ENCODE measurements at regions not wholly inside any gene's neighbourhood (a gene's known extent, or its start where the extent isn't known, plus 50 kb on each side); places are given as distances from the start of the nearest gene placed in this dataset.

DNA sequence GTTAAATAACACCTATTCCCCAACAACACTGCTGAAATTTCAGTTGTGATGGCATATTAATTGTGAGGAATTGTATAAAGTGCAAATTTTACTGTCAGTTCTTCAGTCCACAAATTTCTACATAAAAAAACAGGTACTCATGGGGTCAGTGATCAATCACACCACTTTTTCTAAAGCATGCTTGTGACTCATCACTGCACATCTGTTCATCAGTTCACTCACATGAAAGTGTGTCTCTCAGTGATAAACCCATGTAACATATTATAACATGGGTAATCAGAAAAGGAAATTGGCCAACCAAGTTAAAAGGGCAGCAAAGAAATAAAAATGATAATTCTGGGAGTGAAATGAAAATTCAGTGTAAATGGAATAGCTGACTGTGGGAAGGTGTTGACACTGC is 234.7 kb upstream of the FKBP1C start (continued):
- TF ChIP-seq ZNF555 (tag by site-specific recombination; conservative IDR thresholded peaks at IDR 0.05) (no peak), ZNF391 (tag by site-specific recombination; IDR thresholded peaks at IDR 0.05; ENCODE audit: borderline replicate concordance, low read depth) (no peak), ZNF366 (tag by site-specific recombination; conservative IDR thresholded peaks at IDR 0.05) (no peak), ZNF354C (tag by site-specific recombination; IDR thresholded peaks at IDR 0.05; ENCODE audit: borderline replicate concordance, low read depth) (no peak)

DNA sequence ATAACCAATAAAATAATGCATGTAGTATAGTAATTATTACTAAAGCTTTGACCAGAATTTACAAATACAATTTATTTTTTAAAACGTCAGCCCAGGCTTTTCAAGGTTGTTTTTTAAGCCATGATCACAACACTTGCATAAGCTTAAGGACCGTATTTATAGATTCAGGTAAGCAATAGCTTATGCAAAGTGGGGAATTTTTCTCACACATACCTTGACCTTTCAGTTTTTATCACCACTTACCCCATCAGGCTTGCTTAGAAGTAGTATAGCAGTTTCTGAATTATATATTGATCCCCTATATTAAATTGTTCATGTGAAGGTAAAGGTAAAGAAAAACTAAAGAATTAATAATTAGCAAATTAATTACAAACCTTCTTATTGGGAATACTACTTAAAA is 232.3 kb upstream of the FKBP1C start:
- no peaks in the 10 kb centered on the region for H3K4me1 ChIP-seq (ENCODE audit: control insufficient read depth, insufficient read depth, low read length)
- no peaks in the 10 kb centered on the region for H3K9me3 ChIP-seq (ENCODE audit: control insufficient read depth, insufficient read depth, low read depth, low read length)
- H3K4me3 ChIP-seq (ENCODE audit: low read depth, low read length) = no peak overlapping the region
- ChIA-PET CTCF (interaction anchor here (0.7 kb wide), 1 partner anchor 63 kb away, joined by 3 read pairs; no protein-coding TSS in a partner anchor), POLR2A (no interaction called here)
- H3K36me3 ChIP-seq (ENCODE audit: control insufficient read depth in 2 of 2, insufficient read depth in 1 of 2, low read length in 2 of 2) = no peaks in the 10 kb centered on the region
- TF ChIP-seq ZNF677 (tag by site-specific recombination; IDR thresholded peaks at IDR 0.05) = no peak
- no peak for TF ChIP-seq PRDM1 (tag by site-specific recombination; IDR thresholded peaks at IDR 0.05)
- no peak for TF ChIP-seq ZNF132 (tag by site-specific recombination; IDR thresholded peaks at IDR 0.05; ENCODE audit: borderline replicate concordance)
- TF ChIP-seq ZBTB48 (tag by site-specific recombination; IDR thresholded peaks at IDR 0.05) = no peak
- TF ChIP-seq ZNF354C (tag by site-specific recombination; IDR thresholded peaks at IDR 0.05; ENCODE audit: borderline replicate concordance, low read depth) = no peak
- no peak for TF ChIP-seq MEIS1 (CRISPR knock-in tag; IDR thresholded peaks at IDR 0.05; ENCODE audit: borderline replicate concordance)
- no peak for TF ChIP-seq ZSCAN23 (tag by site-specific recombination; IDR thresholded peaks at IDR 0.05)
- no peak overlapping the region for H3K27ac ChIP-seq (ENCODE audit: extremely low read depth, low read depth, low read length)

DNA sequence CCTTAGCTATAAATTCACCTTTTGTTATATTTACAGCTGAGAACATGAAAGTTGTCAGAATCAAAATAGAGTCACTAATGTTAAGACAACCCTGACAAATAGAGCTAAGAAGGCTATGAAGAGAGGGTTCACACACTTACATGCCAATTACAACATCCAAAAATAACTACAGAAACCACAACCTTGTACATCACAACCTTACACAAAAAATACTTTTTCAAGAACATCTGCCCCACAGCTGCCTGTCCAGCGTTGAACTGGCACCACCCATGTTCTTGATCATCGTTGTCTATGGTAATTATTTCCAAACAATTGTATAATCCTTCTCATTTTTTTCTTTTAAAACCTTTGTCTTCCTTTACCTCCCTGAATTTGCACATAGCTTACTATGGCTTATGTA is 231.2 kb upstream of the FKBP1C start:
- TF ChIP-seq ZNF670 (tag by site-specific recombination; IDR thresholded peaks at IDR 0.05; ENCODE audit: low read depth) = no peak
- no peak for TF ChIP-seq MEIS1 (CRISPR knock-in tag; IDR thresholded peaks at IDR 0.05; ENCODE audit: borderline replicate concordance)
- no peak for TF ChIP-seq ZNF211 (tag by site-specific recombination; IDR thresholded peaks at IDR 0.05; ENCODE audit: low read depth)
- TF ChIP-seq, protein P1, sequence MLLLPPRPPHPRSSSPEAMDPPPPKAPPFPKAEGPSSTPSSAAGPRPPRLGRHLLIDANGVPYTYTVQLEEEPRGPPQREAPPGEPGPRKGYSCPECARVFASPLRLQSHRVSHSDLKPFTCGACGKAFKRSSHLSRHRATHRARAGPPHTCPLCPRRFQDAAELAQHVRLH (tag by site-specific recombination; IDR thresholded peaks at IDR 0.05) = no peak
- TF ChIP-seq, protein P2, sequence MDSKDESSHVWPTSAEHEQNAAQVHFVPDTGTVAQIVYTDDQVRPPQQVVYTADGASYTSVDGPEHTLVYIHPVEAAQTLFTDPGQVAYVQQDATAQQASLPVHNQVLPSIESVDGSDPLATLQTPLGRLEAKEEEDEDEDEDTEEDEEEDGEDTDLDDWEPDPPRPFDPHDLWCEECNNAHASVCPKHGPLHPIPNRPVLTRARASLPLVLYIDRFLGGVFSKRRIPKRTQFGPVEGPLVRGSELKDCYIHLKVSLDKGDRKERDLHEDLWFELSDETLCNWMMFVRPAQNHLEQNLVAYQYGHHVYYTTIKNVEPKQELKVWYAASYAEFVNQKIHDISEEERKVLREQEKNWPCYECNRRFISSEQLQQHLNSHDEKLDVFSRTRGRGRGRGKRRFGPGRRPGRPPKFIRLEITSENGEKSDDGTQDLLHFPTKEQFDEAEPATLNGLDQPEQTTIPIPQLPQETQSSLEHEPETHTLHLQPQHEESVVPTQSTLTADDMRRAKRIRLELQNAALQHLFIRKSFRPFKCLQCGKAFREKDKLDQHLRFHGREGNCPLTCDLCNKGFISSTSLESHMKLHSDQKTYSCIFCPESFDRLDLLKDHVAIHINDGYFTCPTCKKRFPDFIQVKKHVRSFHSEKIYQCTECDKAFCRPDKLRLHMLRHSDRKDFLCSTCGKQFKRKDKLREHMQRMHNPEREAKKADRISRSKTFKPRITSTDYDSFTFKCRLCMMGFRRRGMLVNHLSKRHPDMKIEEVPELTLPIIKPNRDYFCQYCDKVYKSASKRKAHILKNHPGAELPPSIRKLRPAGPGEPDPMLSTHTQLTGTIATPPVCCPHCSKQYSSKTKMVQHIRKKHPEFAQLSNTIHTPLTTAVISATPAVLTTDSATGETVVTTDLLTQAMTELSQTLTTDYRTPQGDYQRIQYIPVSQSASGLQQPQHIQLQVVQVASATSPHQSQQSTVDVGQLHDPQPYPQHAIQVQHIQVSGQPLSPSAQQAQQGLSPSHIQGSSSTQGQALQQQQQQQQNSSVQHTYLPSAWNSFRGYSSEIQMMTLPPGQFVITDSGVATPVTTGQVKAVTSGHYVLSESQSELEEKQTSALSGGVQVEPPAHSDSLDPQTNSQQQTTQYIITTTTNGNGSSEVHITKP (tag by site-specific recombination; IDR thresholded peaks at IDR 0.05) = no peak
- TF ChIP-seq, protein P3, sequence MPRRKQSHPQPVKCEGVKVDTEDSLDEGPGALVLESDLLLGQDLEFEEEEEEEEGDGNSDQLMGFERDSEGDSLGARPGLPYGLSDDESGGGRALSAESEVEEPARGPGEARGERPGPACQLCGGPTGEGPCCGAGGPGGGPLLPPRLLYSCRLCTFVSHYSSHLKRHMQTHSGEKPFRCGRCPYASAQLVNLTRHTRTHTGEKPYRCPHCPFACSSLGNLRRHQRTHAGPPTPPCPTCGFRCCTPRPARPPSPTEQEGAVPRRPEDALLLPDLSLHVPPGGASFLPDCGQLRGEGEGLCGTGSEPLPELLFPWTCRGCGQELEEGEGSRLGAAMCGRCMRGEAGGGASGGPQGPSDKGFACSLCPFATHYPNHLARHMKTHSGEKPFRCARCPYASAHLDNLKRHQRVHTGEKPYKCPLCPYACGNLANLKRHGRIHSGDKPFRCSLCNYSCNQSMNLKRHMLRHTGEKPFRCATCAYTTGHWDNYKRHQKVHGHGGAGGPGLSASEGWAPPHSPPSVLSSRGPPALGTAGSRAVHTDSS (tag by site-specific recombination; IDR thresholded peaks at IDR 0.05) = no peak
- no peak for TF ChIP-seq ZNF776 (tag by site-specific recombination; IDR thresholded peaks at IDR 0.05; ENCODE audit: borderline replicate concordance)
- no peak for TF ChIP-seq ZNF530 (tag by site-specific recombination; IDR thresholded peaks at IDR 0.05; ENCODE audit: low read depth)
- TF ChIP-seq ZNF585B (tag by site-specific recombination; IDR thresholded peaks at IDR 0.05) = no peak
- no peak for TF ChIP-seq ZNF624 (tag by site-specific recombination; IDR thresholded peaks at IDR 0.05)
- no peak for TF ChIP-seq ZNF549 (tag by site-specific recombination; IDR thresholded peaks at IDR 0.05)
- TF ChIP-seq TCF7L2 (IDR thresholded peaks at IDR 0.05; ENCODE audit: borderline replicate concordance, low read depth, low read length) = no peak
- no peak for TF ChIP-seq ZNF132 (tag by site-specific recombination; IDR thresholded peaks at IDR 0.05; ENCODE audit: borderline replicate concordance)
- TF ChIP-seq ZFHX2 (tag by site-specific recombination; conservative IDR thresholded peaks at IDR 0.05) = no peak
- TF ChIP-seq GLIS1 (tag by site-specific recombination; IDR thresholded peaks at IDR 0.05) = no peak
- no peaks in the 10 kb centered on the region for H3K9me3 ChIP-seq (ENCODE audit: control insufficient read depth, insufficient read depth, low read depth, low read length)
- H3K27ac ChIP-seq (ENCODE audit: extremely low read depth, low read depth, low read length) = no peak overlapping the region
- H3K4me3 ChIP-seq (ENCODE audit: low read depth, low read length) = no peak overlapping the region
- no peaks in the 10 kb centered on the region for H3K4me1 ChIP-seq (ENCODE audit: control insufficient read depth, insufficient read depth, low read length)
- ChIA-PET POLR2A (no interaction called here), CTCF (interaction anchor here (0.6 kb wide), 1 partner anchor 21 kb away, joined by 6 read pairs; no protein-coding TSS in a partner anchor)
- no peaks in the 10 kb centered on the region for H3K36me3 ChIP-seq (ENCODE audit: control insufficient read depth in 2 of 2, insufficient read depth in 1 of 2, low read length in 2 of 2)
